ENCODE measurements at regions not wholly inside any gene's neighbourhood (a gene's known extent, or its start where the extent isn't known, plus 50 kb on each side); places are given as distances from the start of the nearest gene placed in this dataset.
A peak's percentile ranks its signal among the peaks of the same experiment; 100 is the strongest.

DNA sequence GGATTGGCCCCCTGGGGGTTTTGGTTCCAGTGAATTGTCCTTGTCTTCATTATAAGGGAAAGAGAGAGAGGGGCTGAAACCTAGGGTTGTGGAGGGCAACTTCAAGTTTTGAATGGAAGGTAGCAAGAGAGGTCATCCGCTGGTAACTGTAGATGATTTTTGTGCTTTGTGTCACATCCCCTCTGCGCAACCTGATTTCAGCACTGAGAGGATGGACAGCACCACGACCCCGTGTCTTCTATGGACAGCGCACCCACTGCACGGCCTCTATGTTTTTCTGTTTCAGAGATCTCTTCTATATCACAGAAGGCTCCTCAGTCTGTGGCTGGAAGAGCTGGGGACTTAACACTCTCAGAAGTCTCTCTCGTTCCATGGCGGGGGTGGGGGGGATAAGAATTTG, 127.0 kb upstream of the RPH3A start:
- Histone ChIP-seq H3K4me3 (replicated peaks; ENCODE audit: insufficient read depth, low read length) (no peak overlapping the region), H3K27ac (replicated peaks) (no peak overlapping the region), H3K27me3 (ENCODE audit: insufficient read depth, poor library complexity, severe bottlenecking) (peaks cover 2% of the 10 kb centered on the region)
- DNase-seq (ENCODE audit: low read depth in 1 of 2, low spot score in 1 of 2): no peak
- no peak for TF ChIP-seq GABPA (IDR thresholded peaks at IDR 0.05; ENCODE audit: low read depth)
- TF ChIP-seq, protein P1, sequence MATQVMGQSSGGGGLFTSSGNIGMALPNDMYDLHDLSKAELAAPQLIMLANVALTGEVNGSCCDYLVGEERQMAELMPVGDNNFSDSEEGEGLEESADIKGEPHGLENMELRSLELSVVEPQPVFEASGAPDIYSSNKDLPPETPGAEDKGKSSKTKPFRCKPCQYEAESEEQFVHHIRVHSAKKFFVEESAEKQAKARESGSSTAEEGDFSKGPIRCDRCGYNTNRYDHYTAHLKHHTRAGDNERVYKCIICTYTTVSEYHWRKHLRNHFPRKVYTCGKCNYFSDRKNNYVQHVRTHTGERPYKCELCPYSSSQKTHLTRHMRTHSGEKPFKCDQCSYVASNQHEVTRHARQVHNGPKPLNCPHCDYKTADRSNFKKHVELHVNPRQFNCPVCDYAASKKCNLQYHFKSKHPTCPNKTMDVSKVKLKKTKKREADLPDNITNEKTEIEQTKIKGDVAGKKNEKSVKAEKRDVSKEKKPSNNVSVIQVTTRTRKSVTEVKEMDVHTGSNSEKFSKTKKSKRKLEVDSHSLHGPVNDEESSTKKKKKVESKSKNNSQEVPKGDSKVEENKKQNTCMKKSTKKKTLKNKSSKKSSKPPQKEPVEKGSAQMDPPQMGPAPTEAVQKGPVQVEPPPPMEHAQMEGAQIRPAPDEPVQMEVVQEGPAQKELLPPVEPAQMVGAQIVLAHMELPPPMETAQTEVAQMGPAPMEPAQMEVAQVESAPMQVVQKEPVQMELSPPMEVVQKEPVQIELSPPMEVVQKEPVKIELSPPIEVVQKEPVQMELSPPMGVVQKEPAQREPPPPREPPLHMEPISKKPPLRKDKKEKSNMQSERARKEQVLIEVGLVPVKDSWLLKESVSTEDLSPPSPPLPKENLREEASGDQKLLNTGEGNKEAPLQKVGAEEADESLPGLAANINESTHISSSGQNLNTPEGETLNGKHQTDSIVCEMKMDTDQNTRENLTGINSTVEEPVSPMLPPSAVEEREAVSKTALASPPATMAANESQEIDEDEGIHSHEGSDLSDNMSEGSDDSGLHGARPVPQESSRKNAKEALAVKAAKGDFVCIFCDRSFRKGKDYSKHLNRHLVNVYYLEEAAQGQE (IDR thresholded peaks at IDR 0.05; ENCODE audit: insufficient replicate concordance, low read depth): peak; percentile 96

DNA sequence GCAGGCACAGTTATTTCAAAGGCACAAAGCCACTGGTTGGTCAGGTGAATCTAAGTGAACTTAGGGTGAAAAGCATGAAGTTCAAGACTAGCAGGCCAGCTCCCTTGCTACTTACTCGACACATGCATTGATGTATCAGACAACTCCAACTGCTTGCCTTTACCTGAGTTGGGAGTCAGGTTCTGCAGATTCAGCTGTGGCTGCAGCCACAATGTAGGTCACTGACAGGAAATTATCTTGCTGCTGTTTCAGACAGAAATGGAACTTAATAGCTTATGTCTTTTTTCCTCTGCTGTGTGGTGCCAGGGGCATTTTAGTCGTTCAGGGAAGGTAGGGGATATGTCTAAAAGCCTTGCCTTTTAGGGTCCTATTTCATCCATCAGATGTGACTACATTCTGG, 125.6 kb upstream of the RPH3A start:
- DNase-seq (ENCODE audit: low read depth in 1 of 2, low spot score in 1 of 2): no peak
- TF ChIP-seq SPI1 (IDR thresholded peaks at IDR 0.05; ENCODE audit: borderline replicate concordance, low read depth): no peak
- no peak for TF ChIP-seq GABPA (IDR thresholded peaks at IDR 0.05; ENCODE audit: low read depth)
- TF ChIP-seq, protein P1 (IDR thresholded peaks at IDR 0.05; ENCODE audit: insufficient replicate concordance, low read depth): no peak
- TF ChIP-seq, protein P2, sequence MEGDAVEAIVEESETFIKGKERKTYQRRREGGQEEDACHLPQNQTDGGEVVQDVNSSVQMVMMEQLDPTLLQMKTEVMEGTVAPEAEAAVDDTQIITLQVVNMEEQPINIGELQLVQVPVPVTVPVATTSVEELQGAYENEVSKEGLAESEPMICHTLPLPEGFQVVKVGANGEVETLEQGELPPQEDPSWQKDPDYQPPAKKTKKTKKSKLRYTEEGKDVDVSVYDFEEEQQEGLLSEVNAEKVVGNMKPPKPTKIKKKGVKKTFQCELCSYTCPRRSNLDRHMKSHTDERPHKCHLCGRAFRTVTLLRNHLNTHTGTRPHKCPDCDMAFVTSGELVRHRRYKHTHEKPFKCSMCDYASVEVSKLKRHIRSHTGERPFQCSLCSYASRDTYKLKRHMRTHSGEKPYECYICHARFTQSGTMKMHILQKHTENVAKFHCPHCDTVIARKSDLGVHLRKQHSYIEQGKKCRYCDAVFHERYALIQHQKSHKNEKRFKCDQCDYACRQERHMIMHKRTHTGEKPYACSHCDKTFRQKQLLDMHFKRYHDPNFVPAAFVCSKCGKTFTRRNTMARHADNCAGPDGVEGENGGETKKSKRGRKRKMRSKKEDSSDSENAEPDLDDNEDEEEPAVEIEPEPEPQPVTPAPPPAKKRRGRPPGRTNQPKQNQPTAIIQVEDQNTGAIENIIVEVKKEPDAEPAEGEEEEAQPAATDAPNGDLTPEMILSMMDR (IDR thresholded peaks at IDR 0.05; ENCODE audit: insufficient read depth, low read length): no peak
- no peak for TF ChIP-seq POLR2AphosphoS5 (IDR thresholded peaks at IDR 0.05; ENCODE audit: low read depth)
- no peak overlapping the region for H3K27ac ChIP-seq (replicated peaks)

DNA sequence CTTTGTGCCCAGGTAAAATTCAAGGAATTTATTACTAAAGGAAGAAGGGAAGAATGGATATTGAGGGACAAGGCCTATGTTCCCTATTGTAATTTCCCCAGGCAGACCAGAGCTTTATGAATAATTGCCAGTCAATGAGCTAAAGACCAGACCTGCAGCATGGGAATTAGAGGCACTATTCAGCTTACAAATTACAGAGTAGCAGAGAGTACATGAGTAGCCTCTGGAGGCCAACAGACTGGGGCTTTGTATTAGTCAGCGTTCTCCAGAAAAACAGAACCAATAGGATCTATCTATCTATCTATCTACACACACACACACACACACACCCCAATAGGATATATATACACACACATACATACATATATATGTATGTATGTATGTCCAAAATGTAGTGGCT, 120.0 kb upstream of the RPH3A start:
- TF ChIP-seq POLR2AphosphoS5 (IDR thresholded peaks at IDR 0.05; ENCODE audit: low read depth) (no peak), GABPA (IDR thresholded peaks at IDR 0.05; ENCODE audit: low read depth) (no peak), SPI1 (IDR thresholded peaks at IDR 0.05; ENCODE audit: borderline replicate concordance, low read depth) (no peak)
- TF ChIP-seq, protein P1 (IDR thresholded peaks at IDR 0.05; ENCODE audit: insufficient replicate concordance, low read depth): no peak
- TF ChIP-seq, protein P2 (IDR thresholded peaks at IDR 0.05; ENCODE audit: insufficient read depth, low read length): no peak
- H3K4me3 ChIP-seq (replicated peaks; ENCODE audit: insufficient read depth, low read length): no peak overlapping the region
- no peak overlapping the region for H3K27ac ChIP-seq (replicated peaks)
- peaks cover 6% of the 10 kb centered on the region for H3K27me3 ChIP-seq (ENCODE audit: insufficient read depth, poor library complexity, severe bottlenecking)
- no peak for DNase-seq (ENCODE audit: low read depth in 1 of 2, low spot score in 1 of 2)

More for the DNA sequence above, 125.6 kb upstream of the RPH3A start:
- H3K4me3 ChIP-seq (replicated peaks; ENCODE audit: insufficient read depth, low read length): no peak overlapping the region
- H3K27me3 ChIP-seq (ENCODE audit: insufficient read depth, poor library complexity, severe bottlenecking): peaks cover 2% of the 10 kb centered on the region

DNA sequence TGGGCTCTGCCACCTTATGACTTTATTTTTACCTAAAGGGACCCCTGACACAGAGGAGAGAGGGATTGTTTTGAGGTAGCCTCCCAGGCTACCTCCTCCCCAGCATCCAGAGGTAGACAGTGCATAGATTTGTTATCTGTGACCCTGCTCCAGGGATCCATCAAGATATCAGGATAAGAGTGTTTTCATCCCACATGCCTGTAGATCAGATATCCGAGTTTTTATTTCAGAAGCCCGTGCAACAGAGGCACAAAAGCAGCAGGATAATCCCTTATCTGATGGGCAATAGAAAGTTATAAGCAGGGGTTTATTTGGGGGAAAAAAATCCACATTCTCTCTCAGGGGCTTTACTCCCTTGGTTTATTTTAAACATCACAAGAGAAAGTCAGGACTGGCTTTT, 117.0 kb upstream of the RPH3A start:
- no peak for TF ChIP-seq GABPA (IDR thresholded peaks at IDR 0.05; ENCODE audit: low read depth)
- TF ChIP-seq, protein P1 (IDR thresholded peaks at IDR 0.05; ENCODE audit: insufficient replicate concordance, low read depth): no peak
- TF ChIP-seq, protein P2 (IDR thresholded peaks at IDR 0.05; ENCODE audit: insufficient read depth, low read length): no peak
- TF ChIP-seq POLR2AphosphoS5 (IDR thresholded peaks at IDR 0.05; ENCODE audit: low read depth): no peak
- TF ChIP-seq SPI1 (IDR thresholded peaks at IDR 0.05; ENCODE audit: borderline replicate concordance, low read depth): no peak
- DNase-seq (ENCODE audit: low read depth in 1 of 2, low spot score in 1 of 2): no peak
- no peak overlapping the region for H3K27ac ChIP-seq (replicated peaks)
- H3K4me3 ChIP-seq (replicated peaks; ENCODE audit: insufficient read depth, low read length): no peak overlapping the region
- H3K27me3 ChIP-seq (ENCODE audit: insufficient read depth, poor library complexity, severe bottlenecking): peaks cover 5% of the 10 kb centered on the region
